Neutrophil (primary cell): ENCODE measurements at regions not wholly inside any gene's neighbourhood (a gene's known extent, or its start where the extent isn't known, plus 50 kb on each side); places are given as distances from the start of the nearest gene placed in this dataset.
"Not testable (repeated sequence)": the region's sequence is repeated elsewhere in the genome, so short reads cannot be mapped to it uniquely, and the experiment has no call there.

Experiments
- H3K27ac ChIP-seq: fragments of 200-600 bp; sonication (generic); 2 replicates; pipeline ENCODE4 v1.5.1; 2016; ENCODE audit warnings: mild to moderate bottlenecking, moderate library complexity
- H3K27me3 ChIP-seq: fragments of 200-600 bp; sonication (generic); 2 replicates; pipeline ENCODE4 v1.6.0; 2016; ENCODE audit warnings: mild to moderate bottlenecking
- H3K36me3 ChIP-seq: fragments of 200-600 bp; sonication (generic); 2 replicates; pipeline ENCODE4 v1.5.1; 2017
- H3K4me1 ChIP-seq, 2 experiments: fragments of 200-600 bp in 1 of 2; sonication (generic) in 1 of 2; 1 replicate in 1 of 2; 2 replicates in 1 of 2; pipeline versions ENCODE4 v1.5.1 to v1.6.1; 2013 to 2016; ENCODE audit warnings: low read depth in 1 of 2, low read length in 1 of 2, mild to moderate bottlenecking in 1 of 2, moderate library complexity in 1 of 2; ENCODE audit not compliant: control insufficient read depth in 1 of 2, insufficient read depth in 1 of 2
- H3K4me3 ChIP-seq, 2 experiments: fragments of 200-600 bp in 1 of 2; sonication (generic) in 1 of 2; 1 replicate in 1 of 2; 2 replicates in 1 of 2; pipeline ENCODE4 v1.5.1; 2013 to 2016; ENCODE audit warnings: low read depth in 1 of 2, low read length in 1 of 2, mild to moderate bottlenecking in 1 of 2, moderate library complexity in 1 of 2
- H3K9me3 ChIP-seq: fragments of 200-600 bp; sonication (generic); 2 replicates; pipeline ENCODE4 v1.5.1; 2016
- TF ChIP-seq, protein P1 (sequence below): fragments of 200-600 bp; sonication (generic); IDR thresholded peaks from 2 replicates; pipeline ENCODE4 v1.5.1; 2016; ENCODE audit warnings: antibody characterized with exemption

DNA sequence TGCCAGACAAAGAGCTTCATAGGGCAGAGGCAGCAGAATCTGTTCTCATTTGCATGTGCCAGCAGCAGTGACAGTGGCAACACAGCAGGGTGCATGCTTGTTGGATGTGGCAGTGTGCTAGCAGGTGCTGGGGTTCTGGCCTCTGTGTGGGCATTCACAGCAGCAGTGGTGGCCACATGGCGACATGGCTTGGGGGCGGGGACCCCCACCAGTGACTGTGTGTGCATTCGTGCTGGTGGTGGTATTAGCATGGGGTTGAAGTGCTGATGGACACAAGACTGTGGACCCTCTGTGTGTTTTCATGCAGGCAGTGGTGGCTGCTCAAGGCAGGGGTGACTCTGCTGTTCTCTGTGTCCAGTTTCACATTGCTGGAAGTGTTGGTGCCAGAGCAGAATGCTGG, 183.2 kb upstream of the PDE4D start:
- no peaks in the 10 kb centered on the region for H3K27me3 ChIP-seq
- H3K4me1 ChIP-seq = peaks cover 0 to under 1% of the 10 kb centered on the region in 2 experiments
- H3K27ac ChIP-seq = no peak overlapping the region
- H3K4me3 ChIP-seq = no peak overlapping the region
- TF ChIP-seq, protein P1, sequence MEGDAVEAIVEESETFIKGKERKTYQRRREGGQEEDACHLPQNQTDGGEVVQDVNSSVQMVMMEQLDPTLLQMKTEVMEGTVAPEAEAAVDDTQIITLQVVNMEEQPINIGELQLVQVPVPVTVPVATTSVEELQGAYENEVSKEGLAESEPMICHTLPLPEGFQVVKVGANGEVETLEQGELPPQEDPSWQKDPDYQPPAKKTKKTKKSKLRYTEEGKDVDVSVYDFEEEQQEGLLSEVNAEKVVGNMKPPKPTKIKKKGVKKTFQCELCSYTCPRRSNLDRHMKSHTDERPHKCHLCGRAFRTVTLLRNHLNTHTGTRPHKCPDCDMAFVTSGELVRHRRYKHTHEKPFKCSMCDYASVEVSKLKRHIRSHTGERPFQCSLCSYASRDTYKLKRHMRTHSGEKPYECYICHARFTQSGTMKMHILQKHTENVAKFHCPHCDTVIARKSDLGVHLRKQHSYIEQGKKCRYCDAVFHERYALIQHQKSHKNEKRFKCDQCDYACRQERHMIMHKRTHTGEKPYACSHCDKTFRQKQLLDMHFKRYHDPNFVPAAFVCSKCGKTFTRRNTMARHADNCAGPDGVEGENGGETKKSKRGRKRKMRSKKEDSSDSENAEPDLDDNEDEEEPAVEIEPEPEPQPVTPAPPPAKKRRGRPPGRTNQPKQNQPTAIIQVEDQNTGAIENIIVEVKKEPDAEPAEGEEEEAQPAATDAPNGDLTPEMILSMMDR = no peak
- no peaks in the 10 kb centered on the region for H3K9me3 ChIP-seq
- H3K36me3 ChIP-seq = no peaks in the 10 kb centered on the region

DNA sequence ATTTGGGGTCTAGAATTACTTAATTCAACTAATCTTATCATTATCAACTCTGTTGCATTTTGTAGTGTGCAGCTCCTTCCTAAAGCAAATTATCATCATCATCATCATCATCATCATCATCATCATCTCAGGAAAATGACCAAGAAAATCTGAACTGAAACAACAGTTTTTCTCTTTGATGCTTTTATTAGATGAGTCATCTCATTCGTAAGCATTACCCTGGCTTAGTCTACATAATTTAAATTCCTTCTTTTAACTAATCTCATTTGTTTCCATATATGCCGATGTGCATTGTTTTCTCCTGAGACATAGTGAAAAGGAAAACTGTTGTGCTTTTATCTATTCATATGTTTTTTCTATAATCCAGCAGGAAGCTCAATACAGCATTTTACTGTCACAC, 173.0 kb upstream of the PDE4D start:
- TF ChIP-seq, protein P1 = no peak
- no peak overlapping the region for H3K27ac ChIP-seq
- H3K36me3 ChIP-seq = no peaks in the 10 kb centered on the region
- H3K4me1 ChIP-seq = no peaks in the 10 kb centered on the region
- no peak overlapping the region for H3K4me3 ChIP-seq
- H3K9me3 ChIP-seq = no peaks in the 10 kb centered on the region
- no peaks in the 10 kb centered on the region for H3K27me3 ChIP-seq

DNA sequence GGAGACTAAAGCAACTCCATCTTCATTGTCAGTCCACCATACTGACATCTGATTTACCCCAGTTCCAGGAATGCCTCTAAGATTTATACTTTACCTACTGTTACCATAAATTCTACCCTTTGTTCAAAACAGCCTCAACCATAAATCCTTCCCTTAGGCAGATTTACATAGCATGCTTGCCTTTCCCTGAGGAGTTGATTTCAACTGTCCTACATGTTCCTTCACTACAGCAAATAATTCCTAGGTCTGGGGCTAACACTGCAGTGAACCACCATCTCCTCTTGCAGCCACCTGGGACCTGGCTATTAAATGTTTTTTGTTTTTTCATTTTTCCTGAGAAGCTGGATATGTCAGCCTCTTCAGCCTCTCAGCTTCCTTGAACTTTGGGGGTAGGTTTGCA, 166.9 kb upstream of the PDE4D start:
- TF ChIP-seq, protein P1 = no peak
- H3K9me3 ChIP-seq = no peaks in the 10 kb centered on the region
- H3K36me3 ChIP-seq = no peaks in the 10 kb centered on the region
- H3K4me1 ChIP-seq = peaks cover 0 to 13% of the 10 kb centered on the region in 2 experiments
- no peak overlapping the region for H3K4me3 ChIP-seq
- H3K27ac ChIP-seq = no peak overlapping the region
- H3K27me3 ChIP-seq = no peaks in the 10 kb centered on the region

GRCh38 chr5:60056191-60056590, 162.7 kb upstream of the PDE4D start:
- H3K4me1 ChIP-seq = peaks cover 0 to 16% of the 10 kb centered on the region in 2 experiments
- H3K27me3 ChIP-seq = no peaks in the 10 kb centered on the region
- H3K9me3 ChIP-seq = no peaks in the 10 kb centered on the region
- H3K27ac ChIP-seq = peak overlapping the region; percentile 24
- no peaks in the 10 kb centered on the region for H3K36me3 ChIP-seq
- TF ChIP-seq, protein P1 = no peak
- no peak overlapping the region for H3K4me3 ChIP-seq

- no peaks in the 10 kb centered on the region for H3K9me3 ChIP-seq
- no peaks in the 10 kb centered on the region for H3K36me3 ChIP-seq
- H3K27ac ChIP-seq = no peak overlapping the region
- H3K4me3 ChIP-seq = no peak overlapping the region
- TF ChIP-seq, protein P1 = no peak
- no peaks in the 10 kb centered on the region for H3K27me3 ChIP-seq
- H3K4me1 ChIP-seq = peaks cover 0 to 16% of the 10 kb centered on the region in 2 experiments
These were observed 161.6 kb upstream of the PDE4D start for GRCh38 chr5:60055168-60055567.

GRCh38 chr5:60041996-60042664, 148.6 kb upstream of the PDE4D start:
- H3K9me3 ChIP-seq, H3K36me3 ChIP-seq, H3K4me1 ChIP-seq, H3K4me3 ChIP-seq, H3K27me3 ChIP-seq: not testable (repeated sequence)
- peak overlapping the region; percentile 18 for H3K27ac ChIP-seq

DNA sequence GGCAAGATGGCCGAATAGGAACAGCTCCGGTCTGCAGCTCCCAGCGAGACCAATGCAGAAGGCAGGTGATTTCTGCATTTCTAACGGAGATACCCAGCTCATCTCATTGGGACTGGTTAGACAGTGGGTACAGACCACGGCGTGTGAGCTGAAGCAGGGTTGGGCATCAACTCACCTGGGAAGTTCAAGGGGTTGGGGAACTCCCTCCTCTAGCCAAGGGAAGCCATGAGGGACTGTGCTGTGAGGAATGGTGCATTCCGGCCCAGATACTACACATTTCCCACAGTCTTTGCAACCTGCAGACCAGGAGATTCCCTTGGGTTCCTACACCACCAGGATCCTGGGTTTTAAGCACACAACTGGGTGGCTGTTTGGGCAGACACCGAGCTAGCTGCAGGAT, 148.0 kb upstream of the PDE4D start:
- not testable (repeated sequence) for H3K4me3 ChIP-seq, H3K27ac ChIP-seq, H3K36me3 ChIP-seq, H3K9me3 ChIP-seq, H3K27me3 ChIP-seq, H3K4me1 ChIP-seq
